K562 (cell line): ENCODE measurements at regions not wholly inside any gene's neighbourhood (a gene's known extent, or its start where the extent isn't known, plus 50 kb on each side); places are given as distances from the start of the nearest gene placed in this dataset.

Source experiments
- ATAC-seq: fragments of 200-7000 bp; cut with Tn5 transposase; 3 replicates; pipeline ENCODE4 v1.9.1; 2020; ENCODE audit warnings: moderate library complexity
- BruUV-seq: library from RNA; stranded (reverse); fragments of 400-500 nt; replicated peaks from 2 replicates; lab custom pipeline; 2021; lab: Mats Ljungman, UMichigan
- CTCF ChIA-PET: fragments of 300-600 bp; formaldehyde crosslinking; extraction: SDS; loops from one replicate; lab custom pipeline; 2021; ENCODE audit warnings: low intra/inter-chr PET ratio; lab: Yijun Ruan, JAX
- POLR2A ChIA-PET: fragments of 300-600, 350-650 bp; sonication (Branson Sonifier 250); formaldehyde crosslinking; extraction: SDS; loops from one replicate; lab custom pipeline; 2021; ENCODE audit warnings: antibody characterized with exemption, inconsistent platforms; lab: Yijun Ruan, JAX
- DNase-seq, 4 experiments: peaks; one replicate each; pipeline versions ENCODE4 v3.0.0 to v3.0.0-alpha.2; 2011 to 2018; ENCODE audit warnings: low spot score in 3 of 4, mixed read lengths in 3 of 4; ENCODE audit errors: extremely low read depth in 1 of 4
- FAIRE-seq: peaks from 2 replicates; lab custom pipeline; 2011; peaks lifted over from hg19 to GRCh38; lab: Jason Lieb, UNC
- H2AFZ ChIP-seq: 2 replicates; pipeline ENCODE4 v1.6.0; 2011; ENCODE audit warnings: low read depth, low read length, control low read depth, inconsistent platforms
- H3K27ac ChIP-seq: fragments of 200-600 bp; 3 replicates; pipeline ENCODE4 v1.8.0; 2011; ENCODE audit warnings: low read depth, mild to moderate bottlenecking, control low read depth, inconsistent platforms, low read length, moderate library complexity, mixed read lengths; ENCODE audit errors: extremely low read depth
- H3K27me3 ChIP-seq, 2 experiments: fragments of 300-600 bp in 1 of 2; 2 replicates in 1 of 2; 3 replicates in 1 of 2; pipeline versions ENCODE4 v1.6.0 to v1.8.0; 2011; ENCODE audit warnings: inconsistent platforms in 2 of 2, low read length in 2 of 2, mild to moderate bottlenecking in 1 of 2, mixed read lengths in 1 of 2, moderate library complexity in 1 of 2; ENCODE audit not compliant: control insufficient read depth in 2 of 2, insufficient read depth in 2 of 2
- H3K36me3 ChIP-seq: fragments of 300-600 bp; 3 replicates; pipeline ENCODE4 v1.8.0; 2011; ENCODE audit warnings: mild to moderate bottlenecking, low read length, inconsistent platforms; ENCODE audit not compliant: control insufficient read depth, insufficient read depth
- H3K4me1 ChIP-seq, 2 experiments: fragments of 200-600 bp in 1 of 2; replicated peaks in 1 of 2; 2 replicates in 1 of 2; 3 replicates in 1 of 2; pipeline versions ENCODE4 v1.5.1 to v1.8.0; 2011; ENCODE audit warnings: inconsistent platforms in 2 of 2, low read length in 2 of 2, mild to moderate bottlenecking in 1 of 2, mixed read lengths in 1 of 2, moderate library complexity in 1 of 2; ENCODE audit not compliant: control insufficient read depth in 2 of 2, insufficient read depth in 2 of 2
- H3K4me2 ChIP-seq: 2 replicates; pipeline ENCODE4 v1.6.1; 2011; ENCODE audit warnings: low read length, control low read depth, inconsistent platforms, mixed read lengths; ENCODE audit not compliant: insufficient read depth
- H3K4me3 ChIP-seq: fragments of 200-600 bp; sonication (generic), shearing (Covaris generic); 2 replicates; pipeline ENCODE4 v1.5.1; 2016; ENCODE audit warnings: control low read depth, inconsistent platforms
- H3K79me2 ChIP-seq: fragments of 200-600 bp; 3 replicates; pipeline ENCODE4 v1.8.0; 2011; ENCODE audit warnings: low read length, inconsistent platforms; ENCODE audit not compliant: control insufficient read depth, insufficient read depth
- H3K9ac ChIP-seq, 2 experiments: 2 replicates each; pipeline versions ENCODE4 v1.6.0 to v1.6.1; 2011; ENCODE audit warnings: low read depth in 2 of 2, low read length in 2 of 2, control low read depth in 1 of 2, inconsistent platforms in 1 of 2, mild to moderate bottlenecking in 1 of 2, mixed read lengths in 1 of 2; ENCODE audit not compliant: insufficient read depth in 1 of 2
- H3K9me1 ChIP-seq: one replicate; pipeline ENCODE4 v1.6.0; 2011; ENCODE audit warnings: inconsistent platforms, mild to moderate bottlenecking, low read length, moderate library complexity; ENCODE audit not compliant: control insufficient read depth, insufficient read depth
- H3K9me3 ChIP-seq: replicated peaks from 2 replicates; pipeline ENCODE4 v1.5.1; 2011; ENCODE audit warnings: low read depth, low read length, inconsistent platforms; ENCODE audit not compliant: control insufficient read depth, insufficient read depth
- H4K20me1 ChIP-seq: replicated peaks from 2 replicates; pipeline ENCODE4 v1.6.1; 2011; ENCODE audit warnings: low read length, inconsistent platforms, mixed read lengths; ENCODE audit not compliant: control insufficient read depth, insufficient read depth
- BCL6 ChIP-seq: fragments of 250-450 bp; sonication (Bioruptor Pico); IDR thresholded peaks from 2 replicates; pipeline ENCODE4 v1.4.0; 2020
- CCNT2 ChIP-seq: IDR thresholded peaks from 2 replicates; pipeline ENCODE4 v1.6.1; 2011; ENCODE audit warnings: borderline replicate concordance, low read depth, mild to moderate bottlenecking, moderate library complexity, mixed read lengths, low read length; ENCODE audit not compliant: insufficient read length; ENCODE audit errors: extremely low read depth
- CEBPG ChIP-seq, 3 experiments: fragments of 200-800 bp in 1 of 3; sonication (Bioruptor generic) in 1 of 3; sonication (generic) in 1 of 3; formaldehyde crosslinking in 1 of 3; IDR thresholded peaks in 2 of 3; conservative IDR thresholded peaks in 1 of 3; 2 replicates each; pipeline versions ENCODE4 v1.6.1 to v1.8.0; 2016 to 2022; ENCODE audit warnings: missing compliant biosample characterization in 2 of 3, missing genetic modification characterization in 2 of 3, mild to moderate bottlenecking in 1 of 3, missing genetic modification reagents in 1 of 3
- E2F1 ChIP-seq: sonication (generic); formaldehyde crosslinking; IDR thresholded peaks from 2 replicates; pipeline ENCODE4 v1.8.1; 2023; ENCODE audit warnings: mild to moderate bottlenecking, missing genetic modification reagents, moderate library complexity
- ETV6 ChIP-seq, 3 experiments: fragments of 150-350 bp in 1 of 3; sonication (generic) in 1 of 3; formaldehyde crosslinking in 1 of 3; IDR thresholded peaks; 2 replicates each; pipeline versions ENCODE4 v1.6.1 to v1.8.0; 2014 to 2022; ENCODE audit warnings: borderline replicate concordance in 2 of 3, low read depth in 2 of 3, antibody characterized with exemption in 1 of 3, low read length in 1 of 3, mild to moderate bottlenecking in 1 of 3, missing genetic modification reagents in 1 of 3
- KDM1A ChIP-seq, 2 experiments: fragments of 450-650 bp; IDR thresholded peaks; 2 replicates each; pipeline ENCODE4 v1.6.1; 2016; ENCODE audit warnings: mild to moderate bottlenecking in 2 of 2
- LCOR ChIP-seq: sonication (generic); formaldehyde crosslinking; IDR thresholded peaks from 2 replicates; pipeline ENCODE4 v1.8.0; 2022; ENCODE audit warnings: mild to moderate bottlenecking, missing genetic modification reagents
- SMAD4 ChIP-seq: fragments of 250-450 bp; sonication (Bioruptor Pico); conservative IDR thresholded peaks from 2 replicates; pipeline ENCODE4 v1.8.0; 2021; ENCODE audit warnings: inconsistent platforms, mild to moderate bottlenecking, moderate library complexity
- STAT6 ChIP-seq: sonication (generic); formaldehyde crosslinking; IDR thresholded peaks from 2 replicates; pipeline ENCODE4 v1.8.1; 2023; ENCODE audit warnings: mild to moderate bottlenecking, missing genetic modification reagents
- XRCC4 ChIP-seq: IDR thresholded peaks from one replicate; pipeline ENCODE4 v1.6.1; 2011; ENCODE audit not compliant: insufficient read depth, insufficient read length; ENCODE audit errors: extremely low read depth
- WGBS: fragments of 100-300 bp; shearing (Covaris generic); methylation state at CpG from one replicate; pipeline ENCODE4 v1.1.6; 2016; ENCODE audit warnings: low coverage, mixed read lengths; ENCODE audit not compliant: insufficient coverage; ENCODE audit errors: missing lambda C conversion rate; 5-methylcytosine and 5-hydroxymethylcytosine counted together
- in situ Hi-C: fragments of 300-500 bp; cut with MboI; formaldehyde crosslinking; loops from 4 replicates; pipeline ENCODE4 v1.15.0; 2018; ENCODE audit warnings: inconsistent platforms, mixed read lengths
- intact Hi-C: fragments of 100-400 bp; cut with micrococcal nuclease; formaldehyde crosslinking; loops from 2 replicates; pipeline ENCODE4 v1.14.2; 2022

DNA sequence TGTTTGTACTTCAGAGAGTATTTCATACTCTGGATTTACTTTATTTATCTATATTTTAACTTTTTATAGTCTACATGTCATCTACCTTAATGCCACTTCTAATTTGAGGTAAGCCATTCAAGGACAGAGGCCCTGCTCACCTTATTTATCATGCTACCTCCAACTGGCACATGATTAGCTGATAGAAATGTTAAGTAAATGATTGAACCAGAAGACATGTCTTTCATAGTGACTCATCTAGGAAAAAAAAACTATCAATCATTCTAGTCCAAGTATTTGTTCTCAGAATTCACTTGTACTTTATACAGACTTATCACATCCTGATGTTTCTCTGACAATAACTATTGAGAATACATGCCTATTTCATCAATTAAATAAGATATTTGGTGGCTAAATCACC, 856.3 kb downstream of the XPNPEP1 start:
- no peaks in the 10 kb centered on the region for H3K9me3 ChIP-seq
- H2AFZ ChIP-seq = no peak overlapping the region
- no peaks in the 10 kb centered on the region for H3K36me3 ChIP-seq
- no peaks in the 10 kb centered on the region for H3K9me1 ChIP-seq
- H3K9ac ChIP-seq = no peak overlapping the region
- no peak overlapping the region for H3K27ac ChIP-seq
- H3K27me3 ChIP-seq = no peaks in the 10 kb centered on the region
- POLR2A ChIA-PET = no interaction called here
- intact Hi-C loops = no loop called here
- no peaks in the 10 kb centered on the region for H4K20me1 ChIP-seq
- CTCF ChIA-PET = no interaction called here
- no peak for ATAC-seq
- H3K4me3 ChIP-seq = no peak overlapping the region
- H3K4me2 ChIP-seq = no peak overlapping the region
- BruUV-seq = no TSS peak
- TF ChIP-seq ETV6 (IDR thresholded peaks at IDR 0.05; ENCODE audit: borderline replicate concordance in 1 of 2, low read depth in 2 of 2, low read length in 1 of 2) = no peak
- no peak for TF ChIP-seq ETV6 (CRISPR knock-in tag; IDR thresholded peaks at IDR 0.05; ENCODE audit: borderline replicate concordance)
- TF ChIP-seq, all 486 proteins: peak for 0
- Histone ChIP-seq H3K4me1 (no peaks in the 10 kb centered on the region), H3K79me2 (no peaks in the 10 kb centered on the region)
- in situ Hi-C loops = no loop called here
- FAIRE-seq (no peak), DNase-seq (no peak)

- no peak overlapping the region for H3K9ac ChIP-seq
- WGBS = 0% methylated on average over 2 of the region's 2 CpGs
- H3K4me3 ChIP-seq = no peak overlapping the region
- ChIA-PET CTCF (no interaction called here), POLR2A (no interaction called here)
- H3K9me3 ChIP-seq = no peaks in the 10 kb centered on the region
- no peak for ATAC-seq
- H4K20me1 ChIP-seq = no peaks in the 10 kb centered on the region
- H3K27me3 ChIP-seq = no peaks in the 10 kb centered on the region
- no peaks in the 10 kb centered on the region for H3K36me3 ChIP-seq
- H3K9me1 ChIP-seq = no peaks in the 10 kb centered on the region
- no peak for DNase-seq
- no peaks in the 10 kb centered on the region for H3K79me2 ChIP-seq
- intact Hi-C loops (no loop called here), in situ Hi-C loops (no loop called here)
- BruUV-seq = no TSS peak
- no peak for FAIRE-seq
- H3K27ac ChIP-seq = no peak overlapping the region
- no peak overlapping the region for H3K4me2 ChIP-seq
- no peaks in the 10 kb centered on the region for H3K4me1 ChIP-seq
- no peak overlapping the region for H2AFZ ChIP-seq
- no peak for TF ChIP-seq SMAD4 (CRISPR knock-in tag)
- TF ChIP-seq STAT6 (CRISPR knock-in tag) = no peak
- TF ChIP-seq E2F1 (CRISPR knock-in tag) = no peak
- no peak for TF ChIP-seq BCL6 (CRISPR knock-in tag)
- TF ChIP-seq LCOR (CRISPR knock-in tag) = no peak
- no peak for TF ChIP-seq XRCC4
- TF ChIP-seq CEBPG (CRISPR knock-in tag; IDR thresholded peaks at IDR 0.05) = no peak
- TF ChIP-seq CEBPG (tag; conservative IDR thresholded peaks at IDR 0.05 in 1 of 2, IDR thresholded peaks at IDR 0.05 in 1 of 2) = no peak
- no peak for TF ChIP-seq KDM1A (IDR thresholded peaks at IDR 0.05)
- TF ChIP-seq CCNT2 = no peak
These were observed 857.5 kb downstream of the XPNPEP1 start for GRCh38 chr10:109065821-109066220.
